GM23338 (cell line): ENCODE measurements at regions not wholly inside any gene's neighbourhood (a gene's known extent, or its start where the extent isn't known, plus 50 kb on each side); places are given as distances from the start of the nearest gene placed in this dataset.

Experiments used
- ATAC-seq: fragments of 200-7000 bp; cut with Tn5 transposase; 3 replicates; pipeline ENCODE4 v1.9.1; 2020
- DNase-seq: peaks from one replicate; pipeline ENCODE4 v3.0.0-alpha.2; 2015; ENCODE audit warnings: low spot score
- H2AFZ ChIP-seq: fragments of 200-600 bp; sonication (generic); 2 replicates; pipeline ENCODE4 v1.8.0; 2016; ENCODE audit warnings: antibody characterized with exemption, mild to moderate bottlenecking, moderate library complexity
- H3F3A ChIP-seq: fragments of 200-600 bp; sonication (generic); replicated peaks from 2 replicates; pipeline ENCODE4 v1.8.0; 2017; ENCODE audit warnings: antibody characterized with exemption, mixed run types, low read depth
- H3K27ac ChIP-seq: fragments of 200-600 bp; sonication (generic); 2 replicates; pipeline ENCODE4 v1.6.1; 2016; ENCODE audit warnings: low read depth
- H3K27me3 ChIP-seq: fragments of 200-600 bp; sonication (generic); 2 replicates; pipeline ENCODE4 v1.8.0; 2016; ENCODE audit warnings: mild to moderate bottlenecking, mixed run types, moderate library complexity; ENCODE audit not compliant: insufficient read depth
- H3K36me3 ChIP-seq: fragments of 200-600 bp; sonication (generic); 2 replicates; pipeline ENCODE4 v1.8.0; 2016; ENCODE audit warnings: mild to moderate bottlenecking; ENCODE audit not compliant: insufficient read depth
- H3K4me1 ChIP-seq: fragments of 200-600 bp; sonication (generic); 2 replicates; pipeline ENCODE4 v1.8.0; 2016; ENCODE audit warnings: mild to moderate bottlenecking, moderate library complexity; ENCODE audit not compliant: insufficient read depth
- H3K4me2 ChIP-seq: fragments of 200-600 bp; sonication (generic); 2 replicates; pipeline ENCODE4 v1.7.1; 2017; ENCODE audit warnings: mixed run types
- H3K4me3 ChIP-seq: fragments of 200-600 bp; sonication (generic); 2 replicates; pipeline ENCODE4 v1.6.1; 2016; ENCODE audit warnings: mixed run types
- H3K79me2 ChIP-seq: fragments of 200-600 bp; sonication (generic); replicated peaks from 2 replicates; pipeline ENCODE4 v1.8.0; 2017; ENCODE audit warnings: mild to moderate bottlenecking; ENCODE audit not compliant: insufficient read depth
- H3K9me2 ChIP-seq: fragments of 200-600 bp; sonication (generic); 2 replicates; pipeline ENCODE4 v1.8.0; 2017; ENCODE audit not compliant: insufficient read depth
- H4K20me1 ChIP-seq: fragments of 200-600 bp; sonication (generic); replicated peaks from 2 replicates; pipeline ENCODE4 v1.8.0; 2017; ENCODE audit warnings: mild to moderate bottlenecking; ENCODE audit not compliant: insufficient read depth
- H3K27ac Mint-ChIP-seq: 2 replicates; pipeline ENCODE4 v1.8.0; 2020; ENCODE audit warnings: inconsistent platforms, mild to moderate bottlenecking, moderate library complexity, mixed read lengths
- H3K27me3 Mint-ChIP-seq: 3 replicates; pipeline ENCODE4 v1.8.0; 2022; ENCODE audit warnings: low read depth, mild to moderate bottlenecking, moderate library complexity, mixed read lengths, inconsistent platforms; ENCODE audit not compliant: insufficient read depth, poor library complexity
- H3K36me3 Mint-ChIP-seq: 3 replicates; pipeline ENCODE4 v1.8.0; 2021; ENCODE audit warnings: low read depth, mild to moderate bottlenecking, inconsistent platforms, moderate library complexity, mixed read lengths
- H3K4me1 Mint-ChIP-seq: 3 replicates; pipeline ENCODE4 v1.8.0; 2020; ENCODE audit warnings: mild to moderate bottlenecking, inconsistent platforms, mixed read lengths
- H3K4me3 Mint-ChIP-seq: 3 replicates; pipeline ENCODE4 v1.8.0; 2021; ENCODE audit warnings: moderate library complexity, mild to moderate bottlenecking, inconsistent platforms, mixed read lengths
- H3K9me3 Mint-ChIP-seq: 3 replicates; pipeline ENCODE4 v1.8.0; 2020; ENCODE audit warnings: moderate library complexity, mild to moderate bottlenecking, inconsistent platforms, mixed read lengths
- CREB1 ChIP-seq: fragments of 250-450 bp; sonication (Bioruptor Pico); IDR thresholded peaks from 2 replicates; pipeline ENCODE4 v1.5.0; 2020; ENCODE audit warnings: low read depth, mild to moderate bottlenecking, moderate library complexity
- CTCF ChIP-seq, 2 experiments: fragments of 200-600 bp in 1 of 2; sonication (generic) in 1 of 2; conservative IDR thresholded peaks; 2 replicates each; pipeline versions ENCODE4 v1.5.1 to v1.6.1; 2016 to 2017; ENCODE audit warnings: antibody characterized with exemption in 2 of 2, low read depth in 2 of 2, mild to moderate bottlenecking in 2 of 2, moderate library complexity in 1 of 2
- ETS1 ChIP-seq: IDR thresholded peaks from 2 replicates; pipeline ENCODE4 v1.6.1; 2016; ENCODE audit warnings: antibody characterized with exemption
- EZH2 ChIP-seq: fragments of 200-600 bp; sonication (generic); IDR thresholded peaks from one replicate; pipeline ENCODE4 v1.8.0; 2017; ENCODE audit warnings: antibody characterized with exemption, mild to moderate bottlenecking, low read depth; ENCODE audit not compliant: unreplicated experiment
- EZH2phosphoT487 ChIP-seq: fragments of 200-600 bp; sonication (generic); IDR thresholded peaks from one replicate; pipeline ENCODE4 v1.8.1; 2018; ENCODE audit warnings: antibody characterized with exemption; ENCODE audit not compliant: unreplicated experiment
- JUNB ChIP-seq: IDR thresholded peaks from one replicate; pipeline ENCODE4 v1.6.1; 2016; ENCODE audit warnings: antibody characterized with exemption; ENCODE audit not compliant: unreplicated experiment
- NANOG ChIP-seq: IDR thresholded peaks from 2 replicates; pipeline ENCODE4 v1.6.1; 2016; ENCODE audit warnings: antibody characterized with exemption, borderline replicate concordance
- POLR2AphosphoS5 ChIP-seq: IDR thresholded peaks from 2 replicates; pipeline ENCODE4 v1.6.1; 2016; ENCODE audit warnings: antibody characterized with exemption, low read depth
- STAT1 ChIP-seq: IDR thresholded peaks from one replicate; pipeline ENCODE4 v1.6.1; 2016; ENCODE audit warnings: antibody characterized with exemption; ENCODE audit not compliant: unreplicated experiment
- ZNF114 ChIP-seq: fragments of 250-450 bp; sonication (Bioruptor Pico); IDR thresholded peaks from 2 replicates; pipeline ENCODE4 v1.5.0; 2020; ENCODE audit warnings: mild to moderate bottlenecking, moderate library complexity
- ZNF331 ChIP-seq: fragments of 250-450 bp; sonication (Bioruptor Pico); IDR thresholded peaks from 2 replicates; pipeline ENCODE4 v1.5.0; 2020; ENCODE audit warnings: low read depth, mild to moderate bottlenecking, moderate library complexity
- TF ChIP-seq, protein P1 (sequence below): IDR thresholded peaks from one replicate; pipeline ENCODE4 v1.6.1; 2018; ENCODE audit warnings: antibody characterized with exemption; ENCODE audit not compliant: unreplicated experiment
- TF ChIP-seq, protein P2 (sequence below): fragments of 250-450 bp; sonication (Bioruptor Pico); IDR thresholded peaks from 2 replicates; pipeline ENCODE4 v1.5.0; 2020; ENCODE audit warnings: mild to moderate bottlenecking, moderate library complexity

DNA sequence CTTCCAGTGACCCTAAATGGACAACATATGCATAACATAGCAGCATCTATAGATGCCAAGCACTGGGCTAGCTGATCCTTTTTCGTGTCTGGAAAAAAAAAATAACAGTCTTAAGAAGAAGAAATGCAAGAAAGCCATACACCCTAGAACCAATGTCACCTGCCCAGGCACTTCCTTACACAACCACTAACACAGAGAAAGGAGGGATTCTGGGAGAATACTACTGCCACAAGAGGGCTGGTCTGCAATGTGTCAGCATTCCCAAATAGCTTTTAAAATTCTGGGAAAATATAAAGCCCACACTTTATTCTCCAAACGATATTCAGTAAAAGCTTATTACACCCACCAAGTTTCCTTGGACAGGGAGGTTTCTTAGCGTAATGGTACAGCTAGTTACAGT is 271.2 kb downstream of the TBL1XR1 start:
- H3K4me1 ChIP-seq: no peaks in the 10 kb centered on the region
- H3K9me3 Mint-ChIP-seq: peaks cover 7% of the 10 kb centered on the region; the same call in 1 of the 3 replicates
- no peaks in the 10 kb centered on the region; the same call in 1 of the 2 replicates for H3K9me2 ChIP-seq
- no peaks in the 10 kb centered on the region for H3F3A ChIP-seq
- H2AFZ ChIP-seq: peak overlapping the region; percentile 76
- H3K4me1 Mint-ChIP-seq: no peaks in the 10 kb centered on the region
- H3K4me3 Mint-ChIP-seq: no peak overlapping the region
- peaks cover 3% of the 10 kb centered on the region; the same call in 1 of the 3 replicates for H3K36me3 Mint-ChIP-seq
- H3K79me2 ChIP-seq: no peaks in the 10 kb centered on the region
- TF ChIP-seq JUNB: no peak
- TF ChIP-seq ETS1: no peak
- TF ChIP-seq CREB1 (CRISPR knock-in tag): no peak
- no peak for TF ChIP-seq POLR2AphosphoS5
- no peak for TF ChIP-seq ZNF114 (CRISPR knock-in tag)
- no peak for TF ChIP-seq ZNF331 (CRISPR knock-in tag)
- TF ChIP-seq STAT1: no peak
- no peak for TF ChIP-seq NANOG
- TF ChIP-seq, protein P1, sequence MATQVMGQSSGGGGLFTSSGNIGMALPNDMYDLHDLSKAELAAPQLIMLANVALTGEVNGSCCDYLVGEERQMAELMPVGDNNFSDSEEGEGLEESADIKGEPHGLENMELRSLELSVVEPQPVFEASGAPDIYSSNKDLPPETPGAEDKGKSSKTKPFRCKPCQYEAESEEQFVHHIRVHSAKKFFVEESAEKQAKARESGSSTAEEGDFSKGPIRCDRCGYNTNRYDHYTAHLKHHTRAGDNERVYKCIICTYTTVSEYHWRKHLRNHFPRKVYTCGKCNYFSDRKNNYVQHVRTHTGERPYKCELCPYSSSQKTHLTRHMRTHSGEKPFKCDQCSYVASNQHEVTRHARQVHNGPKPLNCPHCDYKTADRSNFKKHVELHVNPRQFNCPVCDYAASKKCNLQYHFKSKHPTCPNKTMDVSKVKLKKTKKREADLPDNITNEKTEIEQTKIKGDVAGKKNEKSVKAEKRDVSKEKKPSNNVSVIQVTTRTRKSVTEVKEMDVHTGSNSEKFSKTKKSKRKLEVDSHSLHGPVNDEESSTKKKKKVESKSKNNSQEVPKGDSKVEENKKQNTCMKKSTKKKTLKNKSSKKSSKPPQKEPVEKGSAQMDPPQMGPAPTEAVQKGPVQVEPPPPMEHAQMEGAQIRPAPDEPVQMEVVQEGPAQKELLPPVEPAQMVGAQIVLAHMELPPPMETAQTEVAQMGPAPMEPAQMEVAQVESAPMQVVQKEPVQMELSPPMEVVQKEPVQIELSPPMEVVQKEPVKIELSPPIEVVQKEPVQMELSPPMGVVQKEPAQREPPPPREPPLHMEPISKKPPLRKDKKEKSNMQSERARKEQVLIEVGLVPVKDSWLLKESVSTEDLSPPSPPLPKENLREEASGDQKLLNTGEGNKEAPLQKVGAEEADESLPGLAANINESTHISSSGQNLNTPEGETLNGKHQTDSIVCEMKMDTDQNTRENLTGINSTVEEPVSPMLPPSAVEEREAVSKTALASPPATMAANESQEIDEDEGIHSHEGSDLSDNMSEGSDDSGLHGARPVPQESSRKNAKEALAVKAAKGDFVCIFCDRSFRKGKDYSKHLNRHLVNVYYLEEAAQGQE: no peak
- TF ChIP-seq CTCF (conservative IDR thresholded peaks at IDR 0.05; ENCODE audit: low read depth in 2 of 2): no peak
- TF ChIP-seq EZH2phosphoT487: no peak
- TF ChIP-seq, protein P2, sequence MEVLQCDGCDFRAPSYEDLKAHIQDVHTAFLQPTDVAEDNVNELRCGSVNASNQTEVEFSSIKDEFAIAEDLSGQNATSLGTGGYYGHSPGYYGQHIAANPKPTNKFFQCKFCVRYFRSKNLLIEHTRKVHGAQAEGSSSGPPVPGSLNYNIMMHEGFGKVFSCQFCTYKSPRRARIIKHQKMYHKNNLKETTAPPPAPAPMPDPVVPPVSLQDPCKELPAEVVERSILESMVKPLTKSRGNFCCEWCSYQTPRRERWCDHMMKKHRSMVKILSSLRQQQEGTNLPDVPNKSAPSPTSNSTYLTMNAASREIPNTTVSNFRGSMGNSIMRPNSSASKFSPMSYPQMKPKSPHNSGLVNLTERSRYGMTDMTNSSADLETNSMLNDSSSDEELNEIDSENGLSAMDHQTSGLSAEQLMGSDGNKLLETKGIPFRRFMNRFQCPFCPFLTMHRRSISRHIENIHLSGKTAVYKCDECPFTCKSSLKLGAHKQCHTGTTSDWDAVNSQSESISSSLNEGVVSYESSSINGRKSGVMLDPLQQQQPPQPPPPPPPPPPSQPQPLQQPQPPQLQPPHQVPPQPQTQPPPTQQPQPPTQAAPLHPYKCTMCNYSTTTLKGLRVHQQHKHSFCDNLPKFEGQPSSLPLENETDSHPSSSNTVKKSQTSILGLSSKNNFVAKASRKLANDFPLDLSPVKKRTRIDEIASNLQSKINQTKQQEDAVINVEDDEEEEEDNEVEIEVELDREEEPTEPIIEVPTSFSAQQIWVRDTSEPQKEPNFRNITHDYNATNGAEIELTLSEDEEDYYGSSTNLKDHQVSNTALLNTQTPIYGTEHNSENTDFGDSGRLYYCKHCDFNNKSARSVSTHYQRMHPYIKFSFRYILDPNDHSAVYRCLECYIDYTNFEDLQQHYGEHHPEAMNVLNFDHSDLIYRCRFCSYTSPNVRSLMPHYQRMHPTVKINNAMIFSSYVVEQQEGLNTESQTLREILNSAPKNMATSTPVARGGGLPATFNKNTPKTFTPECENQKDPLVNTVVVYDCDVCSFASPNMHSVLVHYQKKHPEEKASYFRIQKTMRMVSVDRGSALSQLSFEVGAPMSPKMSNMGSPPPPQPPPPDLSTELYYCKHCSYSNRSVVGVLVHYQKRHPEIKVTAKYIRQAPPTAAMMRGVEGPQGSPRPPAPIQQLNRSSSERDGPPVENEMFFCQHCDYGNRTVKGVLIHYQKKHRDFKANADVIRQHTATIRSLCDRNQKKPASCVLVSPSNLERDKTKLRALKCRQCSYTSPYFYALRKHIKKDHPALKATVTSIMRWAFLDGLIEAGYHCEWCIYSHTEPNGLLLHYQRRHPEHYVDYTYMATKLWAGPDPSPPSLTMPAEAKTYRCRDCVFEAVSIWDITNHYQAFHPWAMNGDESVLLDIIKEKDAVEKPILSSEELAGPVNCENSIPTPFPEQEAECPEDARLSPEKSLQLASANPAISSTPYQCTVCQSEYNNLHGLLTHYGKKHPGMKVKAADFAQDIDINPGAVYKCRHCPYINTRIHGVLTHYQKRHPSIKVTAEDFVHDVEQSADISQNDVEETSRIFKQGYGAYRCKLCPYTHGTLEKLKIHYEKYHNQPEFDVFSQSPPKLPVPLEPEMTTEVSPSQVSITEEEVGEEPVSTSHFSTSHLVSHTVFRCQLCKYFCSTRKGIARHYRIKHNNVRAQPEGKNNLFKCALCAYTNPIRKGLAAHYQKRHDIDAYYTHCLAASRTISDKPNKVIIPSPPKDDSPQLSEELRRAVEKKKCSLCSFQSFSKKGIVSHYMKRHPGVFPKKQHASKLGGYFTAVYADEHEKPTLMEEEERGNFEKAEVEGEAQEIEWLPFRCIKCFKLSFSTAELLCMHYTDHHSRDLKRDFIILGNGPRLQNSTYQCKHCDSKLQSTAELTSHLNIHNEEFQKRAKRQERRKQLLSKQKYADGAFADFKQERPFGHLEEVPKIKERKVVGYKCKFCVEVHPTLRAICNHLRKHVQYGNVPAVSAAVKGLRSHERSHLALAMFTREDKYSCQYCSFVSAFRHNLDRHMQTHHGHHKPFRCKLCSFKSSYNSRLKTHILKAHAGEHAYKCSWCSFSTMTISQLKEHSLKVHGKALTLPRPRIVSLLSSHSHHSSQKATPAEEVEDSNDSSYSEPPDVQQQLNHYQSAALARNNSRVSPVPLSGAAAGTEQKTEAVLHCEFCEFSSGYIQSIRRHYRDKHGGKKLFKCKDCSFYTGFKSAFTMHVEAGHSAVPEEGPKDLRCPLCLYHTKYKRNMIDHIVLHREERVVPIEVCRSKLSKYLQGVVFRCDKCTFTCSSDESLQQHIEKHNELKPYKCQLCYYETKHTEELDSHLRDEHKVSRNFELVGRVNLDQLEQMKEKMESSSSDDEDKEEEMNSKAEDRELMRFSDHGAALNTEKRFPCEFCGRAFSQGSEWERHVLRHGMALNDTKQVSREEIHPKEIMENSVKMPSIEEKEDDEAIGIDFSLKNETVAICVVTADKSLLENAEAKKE (CRISPR knock-in tag): no peak
- TF ChIP-seq EZH2: no peak
- H3K4me3 ChIP-seq: no peak overlapping the region
- no peak overlapping the region for H3K27ac Mint-ChIP-seq
- ATAC-seq (no peak; the same call in 2 of the 3 replicates), DNase-seq (peak; percentile 16)
- H3K27me3 ChIP-seq: no peaks in the 10 kb centered on the region
- no peaks in the 10 kb centered on the region for H3K36me3 ChIP-seq
- no peak overlapping the region for H3K27ac ChIP-seq
- no peaks in the 10 kb centered on the region for H4K20me1 ChIP-seq
- no peaks in the 10 kb centered on the region for H3K27me3 Mint-ChIP-seq
- no peak overlapping the region for H3K4me2 ChIP-seq
